ENCODE measurements at regions not wholly inside any gene's neighbourhood (a gene's known extent, or its start where the extent isn't known, plus 50 kb on each side); places are given as distances from the start of the nearest gene placed in this dataset.

DNA sequence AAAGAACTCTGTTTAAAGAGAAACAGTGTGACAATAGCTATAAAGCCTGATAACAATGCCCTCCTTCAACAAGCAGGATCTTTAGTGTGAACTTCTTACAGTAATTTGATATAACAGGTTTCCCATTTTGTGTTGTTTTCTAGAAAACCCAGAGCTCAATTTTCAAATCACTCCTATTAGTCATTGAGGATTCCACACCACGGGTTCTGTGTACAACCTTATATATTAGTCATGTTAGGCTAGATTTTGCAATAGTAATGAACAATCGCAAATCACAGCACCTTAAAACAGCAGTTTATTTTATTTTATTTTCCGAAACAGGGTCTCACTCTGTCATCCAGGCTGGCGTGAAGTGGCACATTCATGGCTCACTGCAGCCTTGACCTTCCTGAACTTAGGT lies 1020.9 kb upstream of the INTU start:
- DNase-seq (ENCODE audit: low read depth), result peak; percentile 87
- no peak overlapping the region for H3K4me3 ChIP-seq (ENCODE audit: control insufficient read depth, low read depth, low read length)
- TF ChIP-seq, protein P1, sequence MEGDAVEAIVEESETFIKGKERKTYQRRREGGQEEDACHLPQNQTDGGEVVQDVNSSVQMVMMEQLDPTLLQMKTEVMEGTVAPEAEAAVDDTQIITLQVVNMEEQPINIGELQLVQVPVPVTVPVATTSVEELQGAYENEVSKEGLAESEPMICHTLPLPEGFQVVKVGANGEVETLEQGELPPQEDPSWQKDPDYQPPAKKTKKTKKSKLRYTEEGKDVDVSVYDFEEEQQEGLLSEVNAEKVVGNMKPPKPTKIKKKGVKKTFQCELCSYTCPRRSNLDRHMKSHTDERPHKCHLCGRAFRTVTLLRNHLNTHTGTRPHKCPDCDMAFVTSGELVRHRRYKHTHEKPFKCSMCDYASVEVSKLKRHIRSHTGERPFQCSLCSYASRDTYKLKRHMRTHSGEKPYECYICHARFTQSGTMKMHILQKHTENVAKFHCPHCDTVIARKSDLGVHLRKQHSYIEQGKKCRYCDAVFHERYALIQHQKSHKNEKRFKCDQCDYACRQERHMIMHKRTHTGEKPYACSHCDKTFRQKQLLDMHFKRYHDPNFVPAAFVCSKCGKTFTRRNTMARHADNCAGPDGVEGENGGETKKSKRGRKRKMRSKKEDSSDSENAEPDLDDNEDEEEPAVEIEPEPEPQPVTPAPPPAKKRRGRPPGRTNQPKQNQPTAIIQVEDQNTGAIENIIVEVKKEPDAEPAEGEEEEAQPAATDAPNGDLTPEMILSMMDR (conservative IDR thresholded peaks at IDR 0.05; ENCODE audit: control insufficient read depth, insufficient read depth, low read depth, low read length), result no peak

DNA sequence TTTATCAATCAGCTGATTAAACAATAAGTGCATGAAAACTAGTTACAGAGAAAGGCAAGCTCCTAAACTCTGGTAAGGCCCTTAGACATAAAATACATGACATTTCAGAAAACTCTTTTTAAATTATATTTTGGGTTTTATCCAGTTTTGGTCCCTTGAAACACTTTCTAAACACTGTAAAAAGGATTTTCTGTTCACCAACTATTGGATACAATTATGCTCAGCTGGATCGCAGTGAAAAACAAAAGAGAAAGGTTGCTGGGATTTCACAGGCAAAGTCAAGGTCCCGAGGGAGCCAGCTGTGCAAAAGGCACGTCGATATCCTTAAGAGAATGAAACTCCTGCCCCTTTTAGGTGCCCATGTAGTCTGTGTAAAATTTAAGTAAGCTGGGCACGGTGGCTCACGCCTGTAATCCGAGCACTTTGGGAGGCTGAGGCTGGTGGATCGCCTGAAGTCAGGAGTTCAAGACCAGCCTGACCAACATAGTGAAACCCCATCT lies 1018.4 kb upstream of the INTU start:
- no peak overlapping the region for H3K4me3 ChIP-seq (ENCODE audit: control insufficient read depth, low read depth, low read length)
- TF ChIP-seq, protein P1 (conservative IDR thresholded peaks at IDR 0.05; ENCODE audit: control insufficient read depth, insufficient read depth, low read depth, low read length), result no peak
- no peak for DNase-seq (ENCODE audit: low read depth)

DNA sequence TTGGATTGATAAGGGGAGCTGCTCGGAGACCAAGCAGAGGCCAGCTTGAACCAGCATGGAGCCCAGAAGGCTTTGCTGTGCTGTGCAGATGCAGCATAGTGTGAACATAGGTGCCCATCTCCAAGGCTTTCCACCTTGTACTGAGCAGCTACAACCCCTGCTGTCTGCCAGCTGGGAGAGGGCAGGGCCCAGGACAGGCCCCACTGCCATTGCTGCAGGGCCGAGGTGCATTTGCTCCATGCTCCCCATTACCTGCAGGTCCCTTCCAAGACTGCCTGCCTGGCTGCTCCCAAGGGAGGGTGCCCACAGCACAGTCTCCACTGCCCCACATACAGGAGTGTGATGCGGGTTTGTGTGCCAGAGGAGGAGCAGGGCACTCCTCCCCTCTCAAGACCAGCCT lies 1016.0 kb upstream of the INTU start:
- DNase-seq (ENCODE audit: low read depth), result no peak
- H3K4me3 ChIP-seq (ENCODE audit: control insufficient read depth, low read depth, low read length), result no peak overlapping the region
- TF ChIP-seq, protein P1 (conservative IDR thresholded peaks at IDR 0.05; ENCODE audit: control insufficient read depth, insufficient read depth, low read depth, low read length), result no peak

DNA sequence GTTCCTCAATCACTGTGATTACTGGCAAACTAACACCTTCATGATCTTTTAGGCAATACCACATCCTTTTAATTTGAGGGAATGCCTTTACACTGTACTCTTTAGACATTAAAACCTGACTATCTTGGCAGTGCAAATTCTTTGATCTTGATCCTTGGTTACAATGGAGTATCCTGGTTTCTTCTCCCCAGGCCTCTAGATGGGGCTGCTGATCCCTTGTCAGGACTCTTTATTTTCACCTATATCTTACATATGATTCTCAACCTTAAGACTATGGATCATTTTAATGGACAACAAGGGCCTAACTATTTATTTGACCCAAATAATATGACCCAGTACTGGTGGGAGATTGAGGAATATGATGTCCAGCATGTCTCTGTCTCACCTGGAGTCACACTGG lies 1005.5 kb upstream of the INTU start:
- peak; percentile 50 for DNase-seq (ENCODE audit: low read depth)
- TF ChIP-seq, protein P1 (conservative IDR thresholded peaks at IDR 0.05; ENCODE audit: control insufficient read depth, insufficient read depth, low read depth, low read length), result peak; percentile 68
- H3K4me3 ChIP-seq (ENCODE audit: control insufficient read depth, low read depth, low read length), result no peak overlapping the region

DNA sequence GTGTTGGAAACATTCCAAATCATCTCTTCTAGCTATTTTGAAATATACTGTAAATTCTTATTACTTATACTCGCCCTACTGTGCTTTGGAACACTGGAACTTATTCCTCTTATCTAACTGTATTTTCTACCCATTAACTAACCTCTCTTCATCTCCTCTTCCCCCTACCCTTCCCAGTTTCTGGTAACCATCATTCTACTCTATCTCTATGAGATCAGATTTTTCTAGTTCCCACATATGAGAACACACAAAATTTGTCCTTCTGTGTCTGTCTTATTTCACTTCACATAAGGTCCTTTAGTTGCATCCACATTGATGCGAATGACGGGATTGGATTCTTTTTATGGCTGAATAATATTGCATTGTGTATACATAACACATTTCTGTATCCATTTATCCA lies 1003.8 kb upstream of the INTU start:
- DNase-seq (ENCODE audit: low read depth), result no peak
- H3K4me3 ChIP-seq (ENCODE audit: control insufficient read depth, low read depth, low read length), result no peak overlapping the region
- TF ChIP-seq, protein P1 (conservative IDR thresholded peaks at IDR 0.05; ENCODE audit: control insufficient read depth, insufficient read depth, low read depth, low read length), result no peak

DNA sequence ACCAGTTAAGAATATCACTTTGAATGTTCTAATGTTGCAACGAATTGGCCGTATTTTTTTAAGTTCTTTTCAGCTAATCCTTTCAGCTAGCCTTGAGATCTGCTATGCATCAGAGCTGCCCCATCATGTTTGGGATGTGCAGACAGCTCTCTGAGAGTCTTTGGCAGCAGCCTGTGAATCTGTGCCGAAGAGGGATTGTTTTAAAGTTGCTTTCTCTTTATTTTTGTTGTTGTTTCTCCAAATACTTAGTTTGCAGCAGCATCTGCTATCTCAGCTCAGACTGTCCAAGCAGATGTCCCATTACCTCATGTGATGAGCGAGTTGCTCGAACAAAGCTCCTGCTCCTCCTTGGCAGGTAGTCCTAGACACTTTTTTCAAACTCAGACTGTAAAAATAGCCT lies 1002.5 kb upstream of the INTU start:
- TF ChIP-seq, protein P1 (conservative IDR thresholded peaks at IDR 0.05; ENCODE audit: control insufficient read depth, insufficient read depth, low read depth, low read length), result no peak
- DNase-seq (ENCODE audit: low read depth), result peak; percentile 35
- H3K4me3 ChIP-seq (ENCODE audit: control insufficient read depth, low read depth, low read length), result no peak overlapping the region

DNA sequence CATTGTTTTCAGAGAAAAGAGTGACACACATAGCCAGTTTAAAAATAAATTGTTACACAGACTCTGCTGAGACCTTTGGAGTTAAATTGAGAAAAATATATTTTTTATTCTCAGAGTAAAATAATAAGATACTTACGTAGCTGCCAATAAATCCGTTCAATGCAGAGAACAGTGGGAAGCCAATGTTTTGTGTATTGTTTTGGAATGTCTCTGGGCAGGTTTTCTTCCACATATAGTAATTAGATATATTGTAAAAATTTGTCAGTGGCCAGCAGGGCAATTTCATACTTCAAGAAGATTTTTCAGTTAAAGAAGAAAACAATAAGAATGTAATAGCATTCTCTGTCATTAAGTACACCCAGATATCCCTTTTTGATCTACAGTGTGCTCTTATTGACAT lies 999.5 kb upstream of the INTU start:
- no peak for DNase-seq (ENCODE audit: low read depth)
- TF ChIP-seq, protein P1 (conservative IDR thresholded peaks at IDR 0.05; ENCODE audit: control insufficient read depth, insufficient read depth, low read depth, low read length), result no peak
- no peak overlapping the region for H3K4me3 ChIP-seq (ENCODE audit: control insufficient read depth, low read depth, low read length)
